Upper lobe of left lung (tissue), 6 donors: ENCODE measurements at regions not wholly inside any gene's neighbourhood (a gene's known extent, or its start where the extent isn't known, plus 50 kb on each side); places are given as distances from the start of the nearest gene placed in this dataset.

Experiments
- ATAC-seq, 2 donors: fragments of 200-7000 bp; cut with Tn5 transposase; one replicate each; pipeline ENCODE4 v1.9.1; 2022; ENCODE audit warnings: mild to moderate bottlenecking in 2 of 2, moderate library complexity in 2 of 2; ENCODE audit not compliant: low FRiP score in 2 of 2
- DNase-seq, 2 donors: peaks; one replicate each; pipeline ENCODE4 v3.0.0-alpha.2; 2019 to 2020
- H3K27ac ChIP-seq, 4 donors: fragments of 200-600 bp; sonication (generic); one replicate each; pipeline ENCODE4 v1.5.1; 2016 to 2019
- H3K27me3 ChIP-seq, 4 donors: fragments of 200-600 bp; sonication (generic); one replicate each; pipeline ENCODE4 v1.5.1; 2017 to 2019
- H3K36me3 ChIP-seq, 4 donors: fragments of 200-600 bp; sonication (generic); one replicate each; pipeline ENCODE4 v1.5.1; 2016 to 2019
- H3K4me1 ChIP-seq, 4 donors: fragments of 200-600 bp; sonication (generic); one replicate each; pipeline ENCODE4 v1.5.1; 2018 to 2019
- H3K4me3 ChIP-seq, 4 donors: fragments of 200-600 bp; sonication (generic); one replicate each; pipeline ENCODE4 v1.5.1; 2017 to 2019; ENCODE audit warnings: mild to moderate bottlenecking in 2 of 4, moderate library complexity in 1 of 4
- H3K9me3 ChIP-seq, 4 donors: fragments of 200-600 bp; sonication (generic); one replicate each; pipeline ENCODE4 v1.5.1; 2018 to 2019
- CTCF ChIP-seq, 6 experiments: fragments of 450-650 bp in 4 of 6; fragments of 200-600 bp in 2 of 6; sonication (generic) in 2 of 6; IDR thresholded peaks; one replicate each; pipeline ENCODE4 v1.5.1; 2016 to 2019; ENCODE audit warnings: antibody characterized with exemption in 6 of 6
- EP300 ChIP-seq, 4 donors: sonication (generic); formaldehyde crosslinking; IDR thresholded peaks; one replicate each; pipeline ENCODE4 v1.5.1; 2017; ENCODE audit warnings: antibody characterized with exemption in 4 of 4, control low read depth in 2 of 4
- POLR2A ChIP-seq, 4 donors: fragments of 450-650 bp; IDR thresholded peaks; one replicate each; pipeline ENCODE4 v1.5.1; 2016 to 2017; ENCODE audit warnings: antibody characterized with exemption in 4 of 4, mild to moderate bottlenecking in 2 of 4
- POLR2AphosphoS5 ChIP-seq, 2 donors: sonication (generic); formaldehyde crosslinking; IDR thresholded peaks; one replicate each; pipeline ENCODE4 v1.5.1; 2017; ENCODE audit warnings: antibody characterized with exemption in 2 of 2
- WGBS, 2 donors: methylation state at CpG; one replicate each; pipeline ENCODE4 v1.1.5; 2017 to 2018; 5-methylcytosine and 5-hydroxymethylcytosine counted together
- donor health status: DM: no; HTN: no; CAD: no; lungs with moderate emphysema.
- donor health status: DM: no; HTN: yes; CAD: no; lungs with severe emphysema.

- no peaks in the 10 kb centered on the region for H3K4me1 ChIP-seq
- H3K36me3 ChIP-seq: no peaks in the 10 kb centered on the region
- no peak overlapping the region for H3K27ac ChIP-seq
- ATAC-seq: no peak
- no peaks in the 10 kb centered on the region for H3K27me3 ChIP-seq
- H3K9me3 ChIP-seq: no peaks in the 10 kb centered on the region
- no peak overlapping the region for H3K4me3 ChIP-seq
- TF ChIP-seq POLR2A (IDR thresholded peaks at IDR 0.05): no peak
- TF ChIP-seq CTCF (IDR thresholded peaks at IDR 0.05): no peak
- TF ChIP-seq POLR2AphosphoS5 (IDR thresholded peaks at IDR 0.05): no peak
- no peak for TF ChIP-seq EP300 (IDR thresholded peaks at IDR 0.05)
- 60 to 64% methylated on average over 2 of the region's 2 CpGs for WGBS, 2 donors
- DNase-seq: no peak
These were observed 69.4 kb upstream of the CA10 start for GRCh38 chr17:52227926-52228325.

GRCh38 chr17:52213451-52213850 is 54.9 kb upstream of the CA10 start:
- Histone ChIP-seq H3K9me3 (no peaks in the 10 kb centered on the region), H3K4me3 (no peak overlapping the region), H3K4me1 (no peaks in the 10 kb centered on the region), H3K27me3 (no peaks in the 10 kb centered on the region), H3K36me3 (no peaks in the 10 kb centered on the region), H3K27ac (no peak overlapping the region)
- ATAC-seq: no peak
- WGBS, 2 donors: 51 to 66% methylated on average over 3 of the region's 3 CpGs
- no peak for TF ChIP-seq POLR2AphosphoS5 (IDR thresholded peaks at IDR 0.05)
- TF ChIP-seq POLR2A (IDR thresholded peaks at IDR 0.05): no peak
- no peak for TF ChIP-seq CTCF (IDR thresholded peaks at IDR 0.05)
- no peak for TF ChIP-seq EP300 (IDR thresholded peaks at IDR 0.05)
- no peak for DNase-seq

GRCh38 chr17:52212851-52213250 is 54.3 kb upstream of the CA10 start:
- DNase-seq (no peak), ATAC-seq (no peak)

GRCh38 chr17:52209507-52209906 is 51.0 kb upstream of the CA10 start:
- Histone ChIP-seq H3K4me3 (no peak overlapping the region), H3K36me3 (no peaks in the 10 kb centered on the region), H3K4me1 (no peaks in the 10 kb centered on the region), H3K27ac (no peak overlapping the region), H3K9me3 (no peaks in the 10 kb centered on the region), H3K27me3 (no peaks in the 10 kb centered on the region)
- DNase-seq (no peak), ATAC-seq (no peak)
- TF ChIP-seq CTCF (IDR thresholded peaks at IDR 0.05) (no peak), EP300 (IDR thresholded peaks at IDR 0.05) (no peak), POLR2AphosphoS5 (IDR thresholded peaks at IDR 0.05) (no peak), POLR2A (IDR thresholded peaks at IDR 0.05) (no peak)

More at GRCh38 chr17:52212851-52213250, 54.3 kb upstream of the CA10 start:
- Histone ChIP-seq H3K4me1 (no peaks in the 10 kb centered on the region), H3K36me3 (no peaks in the 10 kb centered on the region), H3K4me3 (no peak overlapping the region), H3K27ac (no peak overlapping the region), H3K9me3 (no peaks in the 10 kb centered on the region), H3K27me3 (no peaks in the 10 kb centered on the region)
- TF ChIP-seq CTCF (IDR thresholded peaks at IDR 0.05) (no peak), EP300 (IDR thresholded peaks at IDR 0.05) (no peak), POLR2AphosphoS5 (IDR thresholded peaks at IDR 0.05) (no peak), POLR2A (IDR thresholded peaks at IDR 0.05) (no peak)
